HCT116 (cell line): ENCODE measurements at regions not wholly inside any gene's neighbourhood (a gene's known extent, or its start where the extent isn't known, plus 50 kb on each side); places are given as distances from the start of the nearest gene placed in this dataset.

Experiments used
- ATAC-seq: fragments of 200-7000 bp; cut with Tn5 transposase; 2 replicates; pipeline ENCODE4 v1.9.1; 2020; ENCODE audit warnings: mild to moderate bottlenecking, moderate library complexity
- BruUV-seq: library from RNA; stranded (reverse); fragments of 400-500 nt; replicated peaks from 2 replicates; lab custom pipeline; 2021; lab: Mats Ljungman, UMichigan
- CTCF ChIA-PET: fragments of 300-600 bp; sonication (Branson Sonifier 250); formaldehyde crosslinking; loops from one replicate; lab custom pipeline; 2021; ENCODE audit warnings: antibody characterized with exemption; lab: Charles Lee
- POLR2A ChIA-PET: fragments of 300-600, 350-600 bp; sonication (Branson Sonifier 250); formaldehyde crosslinking; loops from one replicate; lab custom pipeline; 2021; ENCODE audit warnings: antibody characterized with exemption; lab: Charles Lee
- RAD21 ChIA-PET, 2 experiments: fragments of 300-600 bp; sonication (Branson Sonifier 250); formaldehyde crosslinking; loops; one replicate each; lab custom pipeline; 2023; ENCODE audit warnings: low total read pairs in 2 of 2; ENCODE audit not compliant: uncharacterized antibody in 2 of 2, unreplicated experiment in 2 of 2, low non-redundant PET in 1 of 2; lab: Charles Lee
- DNase-seq: peaks from one replicate; pipeline ENCODE4 v3.0.0-alpha.2; 2010; ENCODE audit warnings: low read depth, low spot score
- H2AFZ ChIP-seq: fragments of 200-600 bp; shearing (Covaris generic), sonication (generic); 2 replicates; pipeline ENCODE4 v1.6.1; 2017; ENCODE audit warnings: low read depth, mixed run types, mixed read lengths, antibody characterized with exemption, low read length; ENCODE audit not compliant: poor library complexity, severe bottlenecking
- H3K27ac ChIP-seq: 2 replicates; pipeline ENCODE4 v1.5.1; 2012; ENCODE audit warnings: low read depth, low read length
- H3K27me3 ChIP-seq: fragments of 200-600 bp; sonication (generic); 2 replicates; pipeline ENCODE4 v1.6.1; 2016; ENCODE audit warnings: mixed run types, low read length, mixed read lengths; ENCODE audit not compliant: insufficient read depth
- H3K36me3 ChIP-seq, 2 experiments: fragments of 200-500 bp in 1 of 2; fragments of 200-600 bp in 1 of 2; sonication (Bioruptor generic) in 1 of 2; sonication (generic) in 1 of 2; 2 replicates each; pipeline versions ENCODE4 v1.5.1 to v1.6.1; 2014 to 2016; ENCODE audit warnings: low read length in 2 of 2, inconsistent platforms in 1 of 2, mixed read lengths in 1 of 2, mixed run types in 1 of 2; ENCODE audit not compliant: insufficient read depth in 2 of 2, control insufficient read depth in 1 of 2
- H3K4me1 ChIP-seq, 2 experiments: fragments of 200-600 bp in 1 of 2; sonication (generic) in 1 of 2; 2 replicates each; pipeline versions ENCODE4 v1.5.1 to v1.6.1; 2012 to 2017; ENCODE audit warnings: low read length in 2 of 2, inconsistent platforms in 1 of 2, mild to moderate bottlenecking in 1 of 2, mixed read lengths in 1 of 2, mixed run types in 1 of 2, moderate library complexity in 1 of 2; ENCODE audit not compliant: insufficient read depth in 2 of 2, control insufficient read depth in 1 of 2
- H3K4me2 ChIP-seq: fragments of 200-600 bp; sonication (generic); 2 replicates; pipeline ENCODE4 v1.6.1; 2017; ENCODE audit warnings: mixed run types, low read length, mixed read lengths
- H3K4me3 ChIP-seq, 2 experiments: fragments of 200-600 bp in 1 of 2; sonication (generic) in 1 of 2; replicated peaks in 1 of 2; 2 replicates each; pipeline ENCODE4 v1.5.1; 2011 to 2016; ENCODE audit warnings: low read length in 2 of 2, control low read depth in 1 of 2, low read depth in 1 of 2, mild to moderate bottlenecking in 1 of 2, mixed read lengths in 1 of 2, mixed run types in 1 of 2
- H3K79me2 ChIP-seq: fragments of 200-600 bp; sonication (generic); 2 replicates; pipeline ENCODE4 v1.6.1; 2017; ENCODE audit warnings: mild to moderate bottlenecking, mixed run types, low read length, moderate library complexity, mixed read lengths; ENCODE audit not compliant: insufficient read depth
- H3K9ac ChIP-seq: fragments of 200-600 bp; sonication (generic); 2 replicates; pipeline ENCODE4 v1.6.1; 2016; ENCODE audit warnings: low read length, mixed read lengths
- H3K9me2 ChIP-seq: fragments of 200-600 bp; sonication (generic), shearing (Covaris generic); 2 replicates; pipeline ENCODE4 v1.6.1; 2017; ENCODE audit warnings: mixed run types, mild to moderate bottlenecking, moderate library complexity; ENCODE audit not compliant: insufficient read depth
- H3K9me3 ChIP-seq, 2 experiments: fragments of 200-500 bp in 1 of 2; fragments of 200-600 bp in 1 of 2; sonication (Bioruptor generic) in 1 of 2; sonication (generic) in 1 of 2; 2 replicates each; pipeline ENCODE4 v1.6.1; 2014 to 2017; ENCODE audit warnings: low read length in 2 of 2, mixed read lengths in 2 of 2, inconsistent platforms in 1 of 2, low read depth in 1 of 2, mild to moderate bottlenecking in 1 of 2, mixed run types in 1 of 2, moderate library complexity in 1 of 2; ENCODE audit not compliant: control insufficient read depth in 1 of 2, insufficient read depth in 1 of 2
- H4K20me1 ChIP-seq: fragments of 200-600 bp; sonication (generic), shearing (Covaris generic); 2 replicates; pipeline ENCODE4 v1.6.1; 2017; ENCODE audit warnings: mixed run types, mild to moderate bottlenecking, moderate library complexity; ENCODE audit not compliant: insufficient read depth
- CBX3 ChIP-seq: IDR thresholded peaks from 2 replicates; pipeline ENCODE4 v1.6.1; 2012; ENCODE audit warnings: low read depth
- CEBPB ChIP-seq: IDR thresholded peaks from 2 replicates; pipeline ENCODE4 v1.6.1; 2012; ENCODE audit warnings: low read depth
- EGR1 ChIP-seq: IDR thresholded peaks from 2 replicates; pipeline ENCODE4 v1.6.1; 2012; ENCODE audit warnings: low read depth
- EZH2phosphoT487 ChIP-seq: fragments of 200-600 bp; IDR thresholded peaks from 2 replicates; pipeline ENCODE4 v1.6.1; 2018; ENCODE audit warnings: antibody characterized with exemption, borderline replicate concordance
- FOSL1 ChIP-seq: IDR thresholded peaks from 2 replicates; pipeline ENCODE4 v1.6.1; 2012; ENCODE audit warnings: low read depth
- JUND ChIP-seq: IDR thresholded peaks from 2 replicates; pipeline ENCODE4 v1.6.1; 2012
- POLR2AphosphoS5 ChIP-seq: IDR thresholded peaks from 2 replicates; pipeline ENCODE4 v1.6.1; 2011; ENCODE audit warnings: mild to moderate bottlenecking, low read depth, low read length, moderate library complexity
- RAD21 ChIP-seq: IDR thresholded peaks from 2 replicates; pipeline ENCODE4 v1.6.1; 2012; ENCODE audit warnings: low read depth, mild to moderate bottlenecking
- REST ChIP-seq: IDR thresholded peaks from 2 replicates; pipeline ENCODE4 v1.6.1; 2012; ENCODE audit warnings: low read depth
- YY1 ChIP-seq: IDR thresholded peaks from 2 replicates; pipeline ENCODE4 v1.6.1; 2011; ENCODE audit warnings: low read length, low read depth, moderate library complexity, mild to moderate bottlenecking; ENCODE audit not compliant: insufficient replicate concordance; ENCODE audit errors: extremely low read depth
- ZNF274 ChIP-seq: fragments of 200-500 bp; sonication (Bioruptor generic); IDR thresholded peaks from 2 replicates; pipeline ENCODE4 v1.6.1; 2014; ENCODE audit warnings: mild to moderate bottlenecking, low read depth, low read length, inconsistent platforms
- intact Hi-C: fragments of 100-400 bp; cut with micrococcal nuclease; formaldehyde crosslinking; loops from 2 replicates; pipeline ENCODE4 v1.10.0; 2022
- TF ChIP-seq, protein P1 (sequence below): IDR thresholded peaks from 2 replicates; pipeline ENCODE4 v1.6.1; 2012

- TF ChIP-seq FOSL1 (no peak), EGR1 (no peak), YY1 (no peak), REST (no peak), ZNF274 (no peak), JUND (no peak), CBX3 (no peak), CEBPB (no peak), RAD21 (no peak), POLR2AphosphoS5 (no peak), EZH2phosphoT487 (no peak)
- TF ChIP-seq, protein P1, sequence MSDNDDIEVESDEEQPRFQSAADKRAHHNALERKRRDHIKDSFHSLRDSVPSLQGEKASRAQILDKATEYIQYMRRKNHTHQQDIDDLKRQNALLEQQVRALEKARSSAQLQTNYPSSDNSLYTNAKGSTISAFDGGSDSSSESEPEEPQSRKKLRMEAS = no peak
- no TSS peak for BruUV-seq
- Histone ChIP-seq H3K27me3 (no peaks in the 10 kb centered on the region), H3K9me2 (no peaks in the 10 kb centered on the region; the same call in 1 of the 2 replicates), H2AFZ (no peak overlapping the region), H3K27ac (no peak overlapping the region), H3K9ac (no peak overlapping the region), H3K4me3 (no peak overlapping the region), H3K9me3 (no peaks in the 10 kb centered on the region), H3K4me2 (no peak overlapping the region), H3K4me1 (no peaks in the 10 kb centered on the region), H4K20me1 (no peaks in the 10 kb centered on the region), H3K79me2 (no peaks in the 10 kb centered on the region), H3K36me3 (no peaks in the 10 kb centered on the region)
- intact Hi-C loops = no loop called here
- DNase-seq (no peak), ATAC-seq (no peak)
- CTCF ChIA-PET = no interaction called here
- RAD21 ChIA-PET = no interaction called here
- POLR2A ChIA-PET = no interaction called here
These were observed 347.9 kb upstream of the SEMA6A start for GRCh38 chr5:116922532-116922931.
